Lung (tissue), 11 donors: ENCODE measurements at regions not wholly inside any gene's neighbourhood (a gene's known extent, or its start where the extent isn't known, plus 50 kb on each side); places are given as distances from the start of the nearest gene placed in this dataset.

Experiments
- ATAC-seq: fragments of 200-7000 bp; cut with Tn5 transposase; one replicate; pipeline ENCODE4 v1.9.1; 2020; ENCODE audit warnings: moderate number of reproducible peaks; ENCODE audit not compliant: insufficient read depth, low FRiP score
- DNase-seq, 3 donors: peaks; one replicate each; pipeline ENCODE4 v3.0.0-alpha.2; 2013 to 2017
- H3K27ac ChIP-seq, 2 donors: one replicate each; pipeline ENCODE4 v1.5.1; 2013; ENCODE audit warnings: mild to moderate bottlenecking in 2 of 2, moderate library complexity in 2 of 2, control low read depth in 1 of 2, inconsistent platforms in 1 of 2, low read depth in 1 of 2, low read length in 1 of 2
- H3K27me3 ChIP-seq, 3 donors: one replicate each; pipeline ENCODE4 v1.5.1; 2013; ENCODE audit warnings: low read length in 2 of 3; ENCODE audit not compliant: control insufficient read depth in 3 of 3, insufficient read depth in 3 of 3
- H3K36me3 ChIP-seq, 4 donors: one replicate each; pipeline ENCODE4 v1.5.1; 2013; ENCODE audit warnings: low read length in 4 of 4, mild to moderate bottlenecking in 1 of 4, moderate library complexity in 1 of 4; ENCODE audit not compliant: control insufficient read depth in 4 of 4, insufficient read depth in 4 of 4
- H3K4me1 ChIP-seq, 5 donors: one replicate each; pipeline ENCODE4 v1.5.1; 2013; ENCODE audit warnings: low read length in 5 of 5, mild to moderate bottlenecking in 2 of 5, moderate library complexity in 1 of 5; ENCODE audit not compliant: control insufficient read depth in 5 of 5, insufficient read depth in 5 of 5
- H3K4me3 ChIP-seq: one replicate; pipeline ENCODE4 v1.5.1; 2013; ENCODE audit warnings: mild to moderate bottlenecking, control low read depth, moderate library complexity
- H3K9ac ChIP-seq, 2 donors: one replicate each; pipeline ENCODE4 v1.5.1; 2013; ENCODE audit warnings: low read length in 2 of 2, control low read depth in 1 of 2; ENCODE audit not compliant: insufficient read depth in 1 of 2
- H3K9me3 ChIP-seq, 4 donors: one replicate each; pipeline ENCODE4 v1.5.1; 2013; ENCODE audit warnings: low read length in 3 of 4, mild to moderate bottlenecking in 1 of 4, moderate library complexity in 1 of 4; ENCODE audit not compliant: control insufficient read depth in 4 of 4, insufficient read depth in 3 of 4
- CTCF ChIP-seq: IDR thresholded peaks from 2 replicates; pipeline ENCODE4 v1.5.1; 2012; ENCODE audit warnings: mild to moderate bottlenecking; ENCODE audit errors: control extremely low read depth, extremely low read depth
- WGBS, 2 donors: extraction: QIAGEN DNeasy Blood & Tissue Kit; methylation state at CpG; one replicate each; pipeline ENCODE4 v1.1.7; 2013; 5-methylcytosine and 5-hydroxymethylcytosine counted together
- donor health status: control.
- donor health status: control.
- donor health status: Bipolar disorder and iron deficiency.
- donor health status: healthy.
- donor health status: DM: yes; HTN: yes; CAD: no.

GRCh38 chr1:209250861-209251636, 332.5 kb upstream of the CAMK1G start:
- 81 to 94% methylated on average over 4 of the region's 4 CpGs for WGBS, 2 donors
- no peak overlapping the region for H3K27ac ChIP-seq
- no peak overlapping the region for H3K4me3 ChIP-seq
- peaks cover 0 to 6% (median 0%) of the 10 kb centered on the region in 5 donors for H3K4me1 ChIP-seq
- H3K36me3 ChIP-seq: no peaks in the 10 kb centered on the region
- no peak overlapping the region for H3K9ac ChIP-seq
- TF ChIP-seq CTCF: no peak
- no peaks in the 10 kb centered on the region for H3K27me3 ChIP-seq
- DNase-seq (no peak), ATAC-seq (no peak)
- no peaks in the 10 kb centered on the region for H3K9me3 ChIP-seq

GRCh38 chr1:209256766-209257350, 326.7 kb upstream of the CAMK1G start:
- TF ChIP-seq CTCF: no peak
- Histone ChIP-seq H3K4me1 (peaks cover 0 to 3% (median 0%) of the 10 kb centered on the region in 5 donors), H3K9me3 (peaks cover 0 to 7% (median 2%) of the 10 kb centered on the region in 4 donors), H3K36me3 (no peaks in the 10 kb centered on the region), H3K9ac (no peak overlapping the region), H3K27ac (no peak overlapping the region), H3K27me3 (no peaks in the 10 kb centered on the region), H3K4me3 (no peak overlapping the region)
- WGBS, 2 donors: 90% methylated on average over 14 of the region's 14 CpGs
- ATAC-seq (no peak), DNase-seq (no peak)

- no peak for ATAC-seq
- H3K9me3 ChIP-seq: peaks cover 0 to 7% (median 2%) of the 10 kb centered on the region in 4 donors
- peaks cover 0 to 3% (median 0%) of the 10 kb centered on the region in 5 donors for H3K4me1 ChIP-seq
- no peaks in the 10 kb centered on the region for H3K27me3 ChIP-seq
- no peaks in the 10 kb centered on the region for H3K36me3 ChIP-seq
- H3K27ac ChIP-seq: no peak overlapping the region
- 97 to 100% methylated on average over 1 of the region's 1 CpG for WGBS, 2 donors
- no peak for DNase-seq
- no peak for TF ChIP-seq CTCF
- H3K9ac ChIP-seq: no peak overlapping the region
- no peak overlapping the region for H3K4me3 ChIP-seq
Observed at GRCh38 chr1:209257454-209257853, 326.1 kb upstream of the CAMK1G start.
